ENCODE measurements at regions not wholly inside any gene's neighbourhood (a gene's known extent, or its start where the extent isn't known, plus 50 kb on each side); places are given as distances from the start of the nearest gene placed in this dataset.

- H3K4me3 ChIP-seq (ENCODE audit: low read length) = no peak overlapping the region
- no peak for TF ChIP-seq CTCF (conservative IDR thresholded peaks at IDR 0.05; ENCODE audit: low read length)
Observed at GRCh38 chr2:36060133-36060532, 295.4 kb upstream of the CRIM1 start.

GRCh38 chr2:36059691-36060090, 295.9 kb upstream of the CRIM1 start:
- no peak for TF ChIP-seq CTCF (conservative IDR thresholded peaks at IDR 0.05; ENCODE audit: low read length)
- no peak overlapping the region for H3K4me3 ChIP-seq (ENCODE audit: low read length)
- DNase-seq (ENCODE audit: low read depth) = no peak

More at GRCh38 chr2:36060133-36060532, 295.4 kb upstream of the CRIM1 start:
- DNase-seq (ENCODE audit: low read depth) = no peak

DNA sequence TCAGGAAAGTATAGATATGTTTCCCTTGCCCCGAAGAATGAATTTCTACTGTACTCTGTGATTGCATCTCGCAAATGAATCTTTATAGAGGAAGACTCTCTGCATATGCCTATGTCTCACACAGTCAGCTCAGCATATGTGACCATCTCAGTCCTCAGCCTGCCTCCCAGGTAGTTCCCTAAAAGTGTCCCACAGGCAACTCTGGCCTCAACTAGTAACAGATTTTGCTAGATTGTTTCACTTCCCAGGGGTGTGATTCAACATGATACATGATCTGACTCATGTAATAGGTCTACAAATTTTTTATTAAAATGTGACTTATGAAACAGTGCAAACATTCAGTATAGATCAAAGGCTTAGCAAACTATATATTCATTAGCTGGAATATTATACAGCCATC, 296.6 kb upstream of the CRIM1 start:
- no peak for DNase-seq (ENCODE audit: low read depth)
- H3K4me3 ChIP-seq (ENCODE audit: low read length) = no peak overlapping the region
- no peak for TF ChIP-seq CTCF (conservative IDR thresholded peaks at IDR 0.05; ENCODE audit: low read length)

- TF ChIP-seq CTCF (conservative IDR thresholded peaks at IDR 0.05; ENCODE audit: low read length) = no peak
- no peak overlapping the region for H3K4me3 ChIP-seq (ENCODE audit: low read length)
- DNase-seq (ENCODE audit: low read depth) = no peak
Observed at GRCh38 chr2:36058076-36058475, 297.5 kb upstream of the CRIM1 start.

DNA sequence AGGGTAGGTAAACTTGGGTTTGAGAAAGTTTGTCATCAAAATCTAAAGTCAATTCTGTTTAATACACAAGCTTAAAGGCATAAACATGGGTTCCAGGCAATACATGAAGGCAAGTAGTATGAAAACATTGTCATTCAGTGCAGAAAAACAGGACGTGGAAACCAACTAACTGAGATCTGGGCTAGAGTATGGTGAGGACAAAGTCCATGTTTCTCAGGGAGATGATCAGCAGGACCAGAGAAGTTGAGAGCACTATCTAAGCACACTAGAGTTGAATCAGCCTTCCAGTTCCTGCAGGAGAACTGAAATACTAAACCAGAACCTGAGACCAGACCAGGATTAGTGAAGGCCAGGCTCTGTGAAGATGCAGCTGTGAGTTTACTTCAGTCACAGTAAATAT, 302.8 kb upstream of the CRIM1 start:
- TF ChIP-seq CTCF (conservative IDR thresholded peaks at IDR 0.05; ENCODE audit: low read length) = no peak
- no peak overlapping the region for H3K4me3 ChIP-seq (ENCODE audit: low read length)
- no peak for DNase-seq (ENCODE audit: low read depth)

DNA sequence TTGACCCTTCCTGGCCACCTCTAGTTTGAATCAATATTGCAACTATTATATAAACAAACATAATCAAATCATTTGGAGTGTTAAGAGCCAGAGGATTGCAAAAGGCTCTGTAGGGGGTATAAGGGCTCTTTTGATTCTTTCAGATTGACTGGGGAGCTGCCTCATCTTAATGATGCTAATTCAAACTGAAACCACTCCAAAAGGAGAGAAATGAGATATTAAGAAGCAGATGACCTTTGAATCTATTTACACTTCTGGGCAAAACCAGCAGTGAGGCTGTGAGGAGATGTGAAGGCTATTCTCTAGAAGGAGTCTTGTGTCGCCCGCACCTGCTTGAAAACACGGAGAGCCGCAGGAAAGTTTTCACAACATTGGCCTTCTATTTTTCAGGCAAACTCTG, 311.2 kb upstream of the CRIM1 start:
- no peak overlapping the region for H3K4me3 ChIP-seq (ENCODE audit: low read length)
- no peak for TF ChIP-seq CTCF (conservative IDR thresholded peaks at IDR 0.05; ENCODE audit: low read length)
- no peak for DNase-seq (ENCODE audit: low read depth)

- H3K4me3 ChIP-seq (ENCODE audit: low read length) = no peak overlapping the region
- TF ChIP-seq CTCF (conservative IDR thresholded peaks at IDR 0.05; ENCODE audit: low read length) = no peak
- DNase-seq (ENCODE audit: low read depth) = no peak
Observed at GRCh38 chr2:36035137-36035536, 320.4 kb upstream of the CRIM1 start.

Data from AG10803 (cell line).